Liver (tissue), 8 donors: ENCODE measurements at regions not wholly inside any gene's neighbourhood (a gene's known extent, or its start where the extent isn't known, plus 50 kb on each side); places are given as distances from the start of the nearest gene placed in this dataset.

ENCODE experiments used
- DNase-seq: peaks from one replicate; pipeline ENCODE4 v3.0.0-alpha.2; 2017; ENCODE audit warnings: low spot score
- H3K27ac ChIP-seq, 2 donors: one replicate each; pipeline ENCODE4 v1.7.0; 2013; ENCODE audit warnings: inconsistent platforms in 2 of 2, low read length in 2 of 2, control low read depth in 1 of 2, low read depth in 1 of 2, mild to moderate bottlenecking in 1 of 2
- H3K27me3 ChIP-seq, 4 donors: one replicate each; pipeline versions ENCODE4 v1.6.1 to v1.7.0; 2013; ENCODE audit warnings: low read length in 3 of 4, inconsistent platforms in 1 of 4, mild to moderate bottlenecking in 1 of 4, moderate library complexity in 1 of 4; ENCODE audit not compliant: control insufficient read depth in 4 of 4, insufficient read depth in 4 of 4
- H3K36me3 ChIP-seq, 4 donors: one replicate each; pipeline versions ENCODE4 v1.6.1 to v1.7.0; 2013; ENCODE audit warnings: low read length in 3 of 4, mild to moderate bottlenecking in 3 of 4, low read depth in 1 of 4, moderate library complexity in 1 of 4; ENCODE audit not compliant: control insufficient read depth in 4 of 4, insufficient read depth in 3 of 4
- H3K4me1 ChIP-seq, 4 donors: one replicate each; pipeline versions ENCODE4 v1.6.1 to v1.7.0; 2013; ENCODE audit warnings: low read length in 3 of 4, mild to moderate bottlenecking in 3 of 4, moderate library complexity in 1 of 4; ENCODE audit not compliant: control insufficient read depth in 4 of 4, insufficient read depth in 4 of 4
- H3K4me3 ChIP-seq, 3 donors: one replicate each; pipeline versions ENCODE4 v1.6.1 to v1.7.0; 2013; ENCODE audit warnings: low read length in 3 of 3, control low read depth in 1 of 3, low read depth in 1 of 3, mild to moderate bottlenecking in 1 of 3
- H3K9ac ChIP-seq, 2 donors: one replicate each; pipeline ENCODE4 v1.7.0; 2013; ENCODE audit warnings: low read length in 2 of 2, mild to moderate bottlenecking in 2 of 2, moderate library complexity in 2 of 2, control low read depth in 1 of 2, low read depth in 1 of 2
- H3K9me3 ChIP-seq, 4 donors: one replicate each; pipeline versions ENCODE4 v1.6.1 to v1.7.0; 2013; ENCODE audit warnings: low read length in 3 of 4; ENCODE audit not compliant: control insufficient read depth in 4 of 4
- ATF3 ChIP-seq: IDR thresholded peaks from 2 replicates; pipeline ENCODE4 v1.6.1; 2016; ENCODE audit warnings: antibody characterized with exemption
- CTCF ChIP-seq: fragments of 150-350 bp; IDR thresholded peaks from 2 replicates; pipeline ENCODE4 v1.5.1; 2017; ENCODE audit warnings: improper control_type of control experiment, low read depth, low read length; ENCODE audit not compliant: missing input control
- EGR1 ChIP-seq, 2 donors: IDR thresholded peaks; 2 replicates each; pipeline ENCODE4 v1.6.1; 2016 to 2018; ENCODE audit warnings: antibody characterized with exemption in 2 of 2, low read depth in 2 of 2
- FOXA1 ChIP-seq: IDR thresholded peaks from 2 replicates; pipeline ENCODE4 v1.6.1; 2016; ENCODE audit warnings: antibody characterized with exemption
- FOXA2 ChIP-seq: IDR thresholded peaks from 2 replicates; pipeline ENCODE4 v1.6.1; 2016; ENCODE audit warnings: antibody characterized with exemption
- GABPA ChIP-seq, 2 donors: IDR thresholded peaks in 1 of 2; conservative IDR thresholded peaks in 1 of 2; 2 replicates each; pipeline ENCODE4 v1.6.1; 2016; ENCODE audit warnings: antibody characterized with exemption in 2 of 2, mild to moderate bottlenecking in 1 of 2, moderate library complexity in 1 of 2
- HNF4A ChIP-seq, 2 donors: conservative IDR thresholded peaks; 2 replicates each; pipeline ENCODE4 v1.6.1; 2016; ENCODE audit warnings: antibody characterized with exemption in 2 of 2, mild to moderate bottlenecking in 2 of 2
- HNF4G ChIP-seq: IDR thresholded peaks from 2 replicates; pipeline ENCODE4 v1.6.1; 2016; ENCODE audit warnings: antibody characterized with exemption
- JUND ChIP-seq, 2 donors: IDR thresholded peaks; 2 replicates each; pipeline ENCODE4 v1.6.1; 2016; ENCODE audit warnings: antibody characterized with exemption in 2 of 2
- MAX ChIP-seq: IDR thresholded peaks from 2 replicates; pipeline ENCODE4 v1.6.1; 2016; ENCODE audit warnings: antibody characterized with exemption
- NR2F2 ChIP-seq: IDR thresholded peaks from 2 replicates; pipeline ENCODE4 v1.6.1; 2016; ENCODE audit warnings: antibody characterized with exemption
- RAD21 ChIP-seq, 2 donors: IDR thresholded peaks; 2 replicates each; pipeline ENCODE4 v1.6.1; 2016; ENCODE audit warnings: antibody characterized with exemption in 2 of 2, mild to moderate bottlenecking in 2 of 2
- REST ChIP-seq: IDR thresholded peaks from 2 replicates; pipeline ENCODE4 v1.6.1; 2016; ENCODE audit warnings: antibody characterized with exemption, mild to moderate bottlenecking
- RXRA ChIP-seq, 2 donors: IDR thresholded peaks; 2 replicates each; pipeline ENCODE4 v1.6.1; 2017 to 2018; ENCODE audit warnings: antibody characterized with exemption in 2 of 2, mild to moderate bottlenecking in 1 of 2
- SP1 ChIP-seq: IDR thresholded peaks from 2 replicates; pipeline ENCODE4 v1.6.1; 2018; ENCODE audit warnings: antibody characterized with exemption, mild to moderate bottlenecking
- TAF1 ChIP-seq: conservative IDR thresholded peaks from 2 replicates; pipeline ENCODE4 v1.6.1; 2016; ENCODE audit warnings: antibody characterized with exemption, mild to moderate bottlenecking
- ZBTB33 ChIP-seq: IDR thresholded peaks from 2 replicates; pipeline ENCODE4 v1.6.1; 2016; ENCODE audit warnings: antibody characterized with exemption
- WGBS: extraction: QIAGEN DNeasy Blood & Tissue Kit; methylation state at CpG from one replicate; pipeline ENCODE4 v1.1.7; 2013; 5-methylcytosine and 5-hydroxymethylcytosine counted together
- donor health status: healthy.
- donor health status: healthy.
- donor health status: healthy.
- donor health status: healthy.
- donor health status: healthy.

- TF ChIP-seq RAD21 (IDR thresholded peaks at IDR 0.05) (peak in 1 of 2 donors; percentile 15), GABPA (IDR thresholded peaks at IDR 0.05 in 1 of 2, conservative IDR thresholded peaks at IDR 0.05 in 1 of 2) (no peak), TAF1 (no peak)
These were observed 106.3 kb upstream of the SMYD2 start (continued) for GRCh38 chr1:214174508-214175199.

GRCh38 chr1:214178102-214178501 is 102.9 kb upstream of the SMYD2 start:
- no peak overlapping the region for H3K9ac ChIP-seq
- H3K9me3 ChIP-seq, result no peaks in the 10 kb centered on the region
- peaks cover 0 to 21% (median 18%) of the 10 kb centered on the region in 4 donors for H3K4me1 ChIP-seq
- WGBS, result 95% methylated on average over 2 of the region's 2 CpGs
- no peaks in the 10 kb centered on the region for H3K27me3 ChIP-seq
- H3K4me3 ChIP-seq, result no peak overlapping the region
- no peak for DNase-seq
- TF ChIP-seq ATF3, result no peak
- TF ChIP-seq NR2F2, result no peak
- no peak for TF ChIP-seq REST
- no peak for TF ChIP-seq JUND (IDR thresholded peaks at IDR 0.05)
- TF ChIP-seq GABPA (IDR thresholded peaks at IDR 0.05 in 1 of 2, conservative IDR thresholded peaks at IDR 0.05 in 1 of 2), result no peak
- H3K36me3 ChIP-seq, result no peaks in the 10 kb centered on the region
- no peak overlapping the region for H3K27ac ChIP-seq

- Histone ChIP-seq H3K27me3 (no peaks in the 10 kb centered on the region), H3K4me1 (peaks cover 0 to 8% (median 0%) of the 10 kb centered on the region in 4 donors), H3K4me3 (no peak overlapping the region), H3K9me3 (no peaks in the 10 kb centered on the region), H3K27ac (no peak overlapping the region), H3K9ac (no peak overlapping the region), H3K36me3 (no peaks in the 10 kb centered on the region)
- TF ChIP-seq CTCF (no peak), HNF4G (no peak), NR2F2 (no peak), FOXA2 (no peak), FOXA1 (no peak), ZBTB33 (no peak), REST (no peak), ATF3 (no peak), TAF1 (no peak), MAX (no peak), SP1 (no peak), HNF4A (conservative IDR thresholded peaks at IDR 0.05) (no peak), RAD21 (IDR thresholded peaks at IDR 0.05) (no peak), JUND (IDR thresholded peaks at IDR 0.05) (no peak), RXRA (IDR thresholded peaks at IDR 0.05) (no peak), EGR1 (IDR thresholded peaks at IDR 0.05; ENCODE audit: low read depth in 2 of 2) (no peak)
- WGBS, result 76% methylated on average over 2 of the region's 2 CpGs
- DNase-seq, result no peak
These were observed 96.0 kb upstream of the SMYD2 start for GRCh38 chr1:214184992-214185391.
